Fibroblast of skin of right biceps (primary cell): ENCODE measurements at regions not wholly inside any gene's neighbourhood (a gene's known extent, or its start where the extent isn't known, plus 50 kb on each side); places are given as distances from the start of the nearest gene placed in this dataset.
A peak's percentile ranks its signal among the peaks of the same experiment; 100 is the strongest.

Source experiments
- DNase-seq: peaks from one replicate; pipeline ENCODE4 v3.0.0-alpha.2; 2013

DNA sequence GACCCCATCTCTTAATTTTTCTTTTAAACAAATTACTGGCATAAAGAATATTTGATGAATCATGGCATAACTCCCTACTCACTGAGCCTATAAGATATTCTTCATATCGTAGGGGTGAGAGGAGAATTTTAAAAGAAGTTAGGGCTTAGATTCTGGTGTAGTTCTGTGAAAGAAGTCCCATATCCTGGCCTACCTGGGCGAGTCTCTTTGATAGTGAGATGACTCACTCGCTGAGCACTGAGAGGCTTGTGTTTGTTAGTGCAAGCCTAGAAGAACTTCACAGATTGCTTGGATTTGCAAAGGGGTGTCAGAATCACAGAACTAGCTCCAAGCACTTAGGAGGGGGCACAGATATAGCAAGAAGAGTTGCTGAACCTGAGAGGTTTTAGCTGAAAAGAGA lies 133.8 kb upstream of the TMC3 start:
- no peak for DNase-seq

DNA sequence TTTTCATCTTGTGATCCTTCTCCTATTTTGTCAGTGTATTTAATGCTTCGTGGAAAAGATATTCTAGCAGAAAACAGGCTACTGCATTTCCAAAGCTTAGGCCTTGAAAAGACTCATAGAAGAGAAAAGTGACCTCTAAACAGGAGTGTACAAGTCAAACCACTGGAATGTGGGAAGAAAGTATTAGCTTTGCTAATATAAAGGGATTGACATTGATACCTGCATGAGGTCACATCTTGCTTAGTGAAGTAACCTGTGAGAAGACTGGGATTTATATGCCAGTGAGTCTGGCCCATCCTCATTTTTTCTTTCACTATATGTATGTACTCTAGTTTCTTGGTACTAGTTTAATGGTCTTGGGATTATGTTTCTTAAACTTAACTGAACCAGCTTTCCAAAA lies 132.9 kb upstream of the TMC3 start:
- no peak for DNase-seq

GRCh38 chr15:81506071-81506470 lies 132.1 kb upstream of the TMC3 start:
- no peak for DNase-seq

DNA sequence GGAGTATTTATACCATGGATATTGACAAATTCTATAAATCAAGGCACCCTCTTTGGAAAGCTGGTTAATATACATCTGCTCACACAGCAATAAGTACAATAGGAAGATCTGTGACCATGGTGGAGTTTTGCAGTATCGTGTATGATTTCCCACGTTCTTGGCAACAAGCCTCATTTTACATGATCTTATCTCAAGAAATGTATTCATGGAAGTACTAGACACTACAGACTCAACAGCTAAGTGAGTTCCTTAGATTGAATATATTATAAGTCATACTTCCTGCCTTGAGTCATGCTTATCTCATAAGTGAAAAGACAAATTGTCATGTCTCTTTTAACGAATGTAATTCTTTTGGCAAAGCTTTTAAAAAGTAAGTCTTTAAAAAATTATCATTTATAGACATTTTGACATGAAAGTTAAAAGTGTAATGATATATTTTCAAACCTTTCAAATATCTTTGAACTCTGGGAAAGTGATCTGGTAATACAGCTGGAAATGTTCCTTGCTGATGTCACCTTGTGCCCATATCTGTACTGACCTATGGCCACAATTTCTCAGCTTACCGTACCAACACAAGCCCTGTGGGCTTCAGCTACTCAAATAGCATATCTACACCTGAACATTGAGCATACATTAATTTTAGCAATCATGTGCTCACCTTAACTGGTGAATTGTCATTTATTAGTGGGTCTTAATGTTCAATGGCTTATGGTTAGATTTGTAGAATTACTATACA lies 130.3 kb upstream of the TMC3 start:
- DNase-seq = peak; percentile 94

GRCh38 chr15:81502439-81502838 lies 128.4 kb upstream of the TMC3 start:
- peak; percentile 72 for DNase-seq

DNA sequence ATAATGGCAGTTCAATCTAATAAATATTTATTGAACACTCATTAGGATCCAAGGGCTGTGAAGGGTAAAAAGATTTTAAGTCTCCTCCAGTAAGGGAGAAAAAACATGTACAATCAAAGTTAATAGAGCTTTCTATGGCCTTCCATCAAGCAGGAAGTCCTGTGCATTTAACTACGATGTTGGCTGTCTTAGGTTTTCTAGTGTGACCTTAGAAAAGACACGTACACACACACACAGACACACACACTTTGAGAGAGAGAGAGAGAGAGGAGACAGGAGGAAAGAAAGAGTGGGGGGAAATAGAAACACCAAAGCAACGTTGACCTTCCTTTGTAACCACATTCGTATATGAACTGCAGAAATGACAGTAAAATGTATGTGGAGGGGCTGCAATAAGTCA lies 126.1 kb upstream of the TMC3 start:
- no peak for DNase-seq

- DNase-seq = no peak
Observed at GRCh38 chr15:81498294-81498693, 124.3 kb upstream of the TMC3 start.

- no peak for DNase-seq
Observed at GRCh38 chr15:81497238-81497637, 123.2 kb upstream of the TMC3 start.

- DNase-seq = no peak
Observed at GRCh38 chr15:81495780-81496467, 121.9 kb upstream of the TMC3 start.

DNA sequence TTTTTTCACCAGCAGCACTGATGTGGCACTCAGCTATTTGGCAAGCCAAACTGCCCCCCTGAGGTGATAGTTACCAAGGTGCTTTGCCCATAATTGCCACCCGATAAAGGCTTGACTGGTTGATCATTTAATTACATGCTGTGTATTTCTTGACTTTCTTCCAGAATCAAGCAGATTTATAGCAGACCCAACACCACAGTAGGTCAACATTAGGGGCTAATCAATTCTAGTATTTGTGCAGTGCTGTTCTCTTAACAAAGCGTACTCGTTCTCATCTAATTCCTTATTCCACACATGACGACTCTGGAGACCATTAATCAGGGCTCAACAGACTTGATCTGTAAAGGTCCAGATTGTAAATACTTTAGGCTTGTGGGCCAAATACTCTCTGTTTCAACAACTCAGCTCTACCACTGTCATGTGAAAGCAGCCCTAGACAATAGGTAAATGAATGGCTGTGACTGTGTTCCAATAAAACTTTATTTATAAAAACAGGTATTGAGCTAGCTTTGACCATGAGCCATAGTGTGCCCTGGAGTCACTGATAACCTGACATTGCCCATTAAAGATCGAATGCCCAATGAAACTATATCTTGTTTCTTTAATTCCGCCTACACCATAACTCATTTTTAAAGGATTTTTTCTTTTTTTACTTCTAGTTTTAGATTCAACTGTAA lies 119.1 kb upstream of the TMC3 start:
- DNase-seq = no peak

- DNase-seq = peak; percentile 82
Observed at GRCh38 chr15:81492331-81492968, 118.4 kb upstream of the TMC3 start.

DNA sequence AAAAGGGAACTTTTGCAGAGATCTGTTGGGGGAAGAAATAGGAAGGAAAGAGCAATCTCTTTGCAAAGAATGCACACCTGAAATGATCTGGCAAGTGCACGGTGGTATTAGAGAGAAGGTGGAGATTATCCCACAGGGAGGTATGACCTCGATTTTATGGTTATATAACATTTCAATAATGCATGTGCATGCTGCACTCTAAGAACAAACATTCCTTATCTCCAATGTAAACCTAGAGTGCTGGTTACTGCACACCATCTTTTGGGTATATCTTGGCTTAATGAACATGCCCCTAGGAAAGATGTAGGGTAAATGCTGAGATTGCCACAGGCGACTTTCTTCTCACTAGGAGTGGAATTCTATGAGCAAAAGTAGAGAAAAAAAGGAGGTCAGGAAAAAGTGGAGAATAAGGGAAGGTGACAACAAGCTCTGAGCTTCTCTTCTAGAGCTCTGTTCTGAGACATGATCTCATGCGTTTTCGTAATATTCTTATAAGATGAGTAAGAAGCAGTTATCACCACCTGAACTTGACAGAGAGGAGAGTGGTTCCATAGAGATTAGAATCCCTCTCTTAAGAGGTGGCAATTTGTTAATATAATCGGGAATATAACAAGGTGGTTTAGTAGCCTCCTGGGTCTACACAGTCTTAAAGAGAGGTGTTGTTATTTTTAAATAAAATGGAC lies 117.5 kb upstream of the TMC3 start:
- peak; percentile 56 for DNase-seq

DNA sequence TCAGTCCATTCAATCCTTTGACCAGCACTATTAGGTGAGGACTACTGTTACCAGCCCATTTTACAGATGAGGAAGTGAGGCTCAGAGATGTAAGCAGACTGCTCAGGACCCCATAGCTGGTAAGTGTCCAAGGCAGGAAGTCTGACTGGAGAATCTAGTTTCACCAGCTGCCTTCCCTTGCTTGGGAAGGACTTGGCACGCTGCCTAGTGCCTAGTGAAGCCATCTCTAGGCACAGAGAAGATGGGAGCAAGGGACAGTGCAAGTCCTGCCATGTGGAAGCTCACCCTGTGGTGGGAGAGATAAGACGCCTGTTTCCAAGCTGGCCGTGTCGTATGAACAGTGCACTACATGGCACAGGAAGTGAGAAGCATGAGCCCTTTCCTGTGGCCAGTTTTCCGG lies 111.8 kb upstream of the TMC3 start:
- no peak for DNase-seq

DNA sequence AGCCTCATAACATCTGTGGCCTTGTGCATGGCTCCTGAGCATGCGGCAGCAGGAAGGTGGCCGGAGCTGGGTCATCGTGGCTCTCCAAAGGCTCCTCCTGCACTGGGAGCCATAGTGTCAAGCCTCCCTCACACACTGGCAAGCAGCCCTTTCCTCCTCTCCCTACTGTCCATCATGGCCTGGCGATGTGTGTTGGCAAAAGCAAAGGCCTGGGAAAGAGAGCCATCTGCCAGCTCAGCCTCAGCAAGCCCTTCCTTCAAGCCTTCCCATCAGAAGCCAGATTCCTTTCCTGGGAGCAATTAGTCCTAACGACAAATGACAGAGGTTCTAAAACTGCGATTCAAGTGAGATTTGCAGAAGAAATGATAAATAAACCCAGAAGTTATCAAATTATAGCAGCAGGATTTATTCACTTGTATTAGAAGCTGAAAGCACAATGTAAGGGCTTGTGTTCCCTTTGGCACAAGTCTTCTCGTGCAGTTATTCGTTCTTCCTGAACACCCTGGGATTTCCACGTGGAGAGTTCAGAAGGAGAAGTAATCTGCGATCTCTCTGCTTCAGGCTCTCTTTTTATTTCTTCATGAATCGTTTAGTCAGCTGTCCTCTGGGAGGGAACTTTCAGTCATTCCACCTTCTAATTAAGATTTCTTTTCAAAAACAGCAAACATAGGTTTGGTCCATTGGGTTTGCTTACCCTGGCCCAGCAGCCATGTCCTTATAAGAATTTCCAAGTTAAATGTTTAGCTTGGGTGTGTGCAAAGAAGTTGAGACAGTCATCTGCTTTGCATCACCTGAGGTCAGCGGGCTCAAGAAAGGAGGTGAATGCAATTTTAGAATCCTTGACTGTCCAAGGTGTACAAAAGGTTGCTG lies 110.3 kb upstream of the TMC3 start:
- DNase-seq = no peak

DNA sequence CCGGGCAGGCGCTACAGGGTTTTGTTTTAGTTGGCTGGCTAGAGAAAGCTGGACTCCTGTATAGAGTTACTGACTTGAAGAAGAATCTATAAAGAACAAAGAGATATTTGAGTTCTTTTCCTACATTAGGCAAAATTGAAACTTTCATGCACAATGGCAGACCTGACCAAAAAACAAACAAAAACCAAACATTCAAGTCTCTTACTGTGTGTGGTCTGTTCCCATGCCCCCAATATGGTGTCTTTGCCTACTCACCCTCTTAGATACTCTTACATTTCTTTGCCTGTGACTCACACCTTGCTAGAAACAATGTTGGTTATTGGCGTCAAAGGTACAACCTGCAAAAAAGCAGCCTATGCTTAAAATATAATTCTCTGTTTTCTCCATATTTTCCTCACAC lies 109.5 kb upstream of the TMC3 start:
- DNase-seq = no peak

DNA sequence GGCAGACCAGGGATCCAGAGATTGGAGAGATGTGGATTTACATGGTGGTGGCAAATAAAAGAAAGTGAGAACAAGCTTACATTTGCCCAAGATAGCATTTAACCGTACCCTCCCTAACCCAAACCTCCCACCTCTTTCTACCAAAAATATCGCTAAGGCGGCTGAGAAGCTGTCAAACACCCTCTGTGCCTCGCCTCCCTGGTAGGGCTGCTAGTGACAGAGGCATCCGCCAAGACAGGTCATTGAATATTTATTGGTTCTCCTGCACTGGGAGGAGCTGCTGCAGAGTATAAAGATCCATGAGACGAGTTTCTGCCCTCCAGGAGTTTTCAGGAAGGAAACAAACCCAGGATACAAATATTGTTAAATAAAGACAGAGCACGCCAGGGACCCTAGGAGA lies 107.3 kb upstream of the TMC3 start:
- DNase-seq = no peak

DNA sequence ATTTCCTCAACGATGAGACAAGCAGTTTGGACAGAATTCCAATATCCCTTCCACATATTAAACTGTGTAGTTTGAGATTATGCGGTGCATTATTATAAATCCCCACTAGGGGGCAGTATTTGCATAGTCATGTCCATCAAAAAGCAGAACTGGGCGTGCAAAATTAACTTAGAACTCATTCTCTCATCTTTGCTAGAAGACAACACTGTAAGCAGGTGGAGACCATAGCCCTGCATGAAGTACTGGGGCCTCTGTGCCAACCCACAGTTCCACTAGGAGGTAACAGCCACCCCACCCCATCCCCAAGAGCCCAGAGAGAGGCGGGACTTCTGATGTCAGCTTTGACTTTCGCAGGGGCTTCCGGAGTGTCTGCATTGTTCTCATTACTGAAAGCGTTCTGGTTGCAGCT lies 106.6 kb upstream of the TMC3 start:
- peak; percentile 70 for DNase-seq

DNA sequence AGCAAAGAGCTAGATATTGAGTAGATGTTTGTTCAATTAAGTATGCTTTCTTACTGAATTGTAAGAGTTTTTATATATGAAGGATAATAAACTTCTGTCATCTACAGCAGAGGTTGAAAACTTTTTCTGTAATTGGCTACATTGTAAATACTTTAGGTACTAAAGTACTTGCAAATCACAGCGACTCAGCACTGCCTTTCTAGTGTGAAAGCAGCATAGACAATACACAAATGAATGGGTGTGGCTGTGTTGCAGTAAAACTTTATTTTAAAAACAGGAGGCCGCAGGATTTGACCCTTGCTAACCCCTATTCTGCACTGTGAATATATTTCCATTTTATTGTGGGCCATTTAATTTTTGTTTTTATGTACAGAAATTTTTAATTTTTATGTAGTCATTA lies 104.3 kb upstream of the TMC3 start:
- no peak for DNase-seq

DNA sequence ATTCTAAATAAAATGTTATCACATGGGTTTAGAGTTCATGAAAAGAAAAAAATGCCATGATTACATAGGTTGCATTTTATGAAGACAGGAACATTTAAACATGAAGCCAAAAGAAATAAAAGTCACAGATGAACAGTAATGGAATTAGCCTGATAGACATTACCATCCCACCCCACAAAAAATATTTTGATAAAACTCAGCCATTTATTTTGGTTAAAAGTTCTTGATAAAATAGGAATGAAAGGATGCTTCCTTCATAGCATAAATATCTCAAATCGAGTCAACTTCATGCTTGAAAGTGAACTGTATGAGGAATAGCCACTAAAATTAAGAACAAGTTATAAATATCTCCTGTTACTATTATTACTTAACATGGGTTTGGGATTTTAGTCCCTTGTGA lies 101.9 kb upstream of the TMC3 start:
- DNase-seq = peak; percentile 36

DNA sequence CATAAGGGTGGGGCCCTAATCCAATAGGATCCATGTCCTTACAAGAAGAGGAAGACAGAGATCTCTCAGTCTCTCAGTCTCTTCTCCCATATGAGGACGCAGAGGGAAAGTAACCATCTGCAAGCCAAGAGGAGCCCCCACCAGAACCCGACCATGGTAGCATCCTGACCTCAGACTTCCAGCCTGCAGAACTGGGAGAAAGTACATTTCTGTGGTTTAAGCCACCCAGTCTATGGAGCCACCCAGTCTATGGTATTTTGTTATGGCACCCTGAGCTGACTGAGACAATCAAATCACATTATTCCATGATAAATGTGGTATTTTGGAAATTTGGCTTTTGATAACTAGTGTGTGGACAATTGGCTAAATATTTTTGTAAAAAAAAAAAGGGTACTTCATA lies 101.5 kb upstream of the TMC3 start:
- DNase-seq = peak; percentile 74

DNA sequence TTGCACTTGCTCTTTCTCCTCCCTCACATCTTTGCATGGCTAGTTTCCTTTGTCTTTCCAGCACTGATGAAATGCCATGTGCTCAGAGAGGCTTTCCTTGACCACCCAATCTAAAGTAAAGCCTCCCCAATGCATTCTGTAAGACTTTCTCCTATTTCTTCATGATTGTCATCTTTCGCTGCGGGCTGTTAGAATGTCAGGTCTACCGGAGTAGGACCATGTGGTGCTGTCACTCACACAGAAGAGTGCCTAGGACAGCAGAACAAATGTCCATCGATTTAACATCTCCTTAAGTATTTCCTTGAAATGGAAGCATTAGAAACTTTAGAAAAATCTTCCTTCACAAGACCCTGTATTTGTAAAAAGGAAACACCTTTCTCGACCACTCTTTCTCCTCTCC lies 99.9 kb upstream of the TMC3 start:
- DNase-seq = no peak

DNA sequence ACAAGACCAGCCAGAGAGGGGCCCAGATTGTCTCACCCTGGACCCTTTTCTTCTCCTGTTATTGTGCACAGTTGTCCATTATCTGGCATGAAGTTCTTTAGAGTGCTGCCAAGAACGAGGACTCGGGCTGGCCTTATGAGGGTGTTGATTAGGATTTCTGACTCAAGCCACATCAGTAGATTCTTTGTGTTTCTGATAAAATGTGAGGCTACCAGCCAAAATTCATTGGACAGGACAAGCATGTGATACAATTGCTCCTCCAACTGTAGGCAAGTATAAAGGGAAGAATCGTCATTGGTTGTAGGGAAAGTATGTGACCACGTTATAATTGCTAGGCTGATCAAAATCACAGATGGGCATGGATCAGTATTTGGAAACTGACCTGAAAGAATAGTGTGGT lies 99.2 kb upstream of the TMC3 start:
- DNase-seq = no peak
